SK-N-SH treated with all-trans-retinoic acid at 6 μM for 48 hours (cell line): ENCODE measurements at regions not wholly inside any gene's neighbourhood (a gene's known extent, or its start where the extent isn't known, plus 50 kb on each side); places are given as distances from the start of the nearest gene placed in this dataset.

Source experiments
- ATAC-seq: fragments of 200-7000 bp; cut with Tn5 transposase; 3 replicates; pipeline ENCODE4 v1.9.1; 2020; ENCODE audit warnings: mild to moderate bottlenecking, moderate library complexity
- ARNTL ChIP-seq: fragments of 450-650 bp; formaldehyde crosslinking; IDR thresholded peaks from 2 replicates; pipeline ENCODE4 v1.5.0; 2020; ENCODE audit warnings: low read depth, mild to moderate bottlenecking, moderate library complexity, borderline replicate concordance
- BACH2 ChIP-seq: fragments of 250-450 bp; sonication (Bioruptor Pico); IDR thresholded peaks from 2 replicates; pipeline ENCODE4 v1.9.0; 2021; ENCODE audit warnings: mild to moderate bottlenecking, borderline replicate concordance
- CREB5 ChIP-seq: fragments of 250-450 bp; sonication (Bioruptor Pico); IDR thresholded peaks from 2 replicates; pipeline ENCODE4 v1.5.1; 2020; ENCODE audit warnings: low read depth, mild to moderate bottlenecking, moderate library complexity
- CSDC2 ChIP-seq: fragments of 250-450 bp; sonication (Bioruptor Pico); IDR thresholded peaks from 2 replicates; pipeline ENCODE4 v1.5.0; 2020; ENCODE audit warnings: mild to moderate bottlenecking, moderate library complexity
- ESRRG ChIP-seq: fragments of 250-450 bp; sonication (Bioruptor Pico); IDR thresholded peaks from 2 replicates; pipeline ENCODE4 v1.6.1; 2021; ENCODE audit warnings: mild to moderate bottlenecking
- GLIS3 ChIP-seq: fragments of 250-450 bp; sonication (Bioruptor Pico); IDR thresholded peaks from 2 replicates; pipeline ENCODE4 v1.5.0; 2020; ENCODE audit warnings: mild to moderate bottlenecking, moderate library complexity
- PATZ1 ChIP-seq: fragments of 250-450 bp; sonication (Bioruptor Pico); IDR thresholded peaks from 2 replicates; pipeline ENCODE4 v1.8.0; 2020; ENCODE audit warnings: mild to moderate bottlenecking, moderate library complexity, borderline replicate concordance
- POU6F1 ChIP-seq: fragments of 250-450 bp; sonication (Bioruptor Pico); IDR thresholded peaks from 2 replicates; pipeline ENCODE4 v1.8.0; 2021; ENCODE audit warnings: low read depth, mild to moderate bottlenecking, moderate library complexity, borderline replicate concordance
- RARB ChIP-seq: fragments of 250-450 bp; sonication (Bioruptor Pico); IDR thresholded peaks from 2 replicates; pipeline ENCODE4 v1.8.0; 2021; ENCODE audit warnings: mild to moderate bottlenecking, moderate library complexity
- SNAI2 ChIP-seq: fragments of 250-450 bp; sonication (Bioruptor Pico); IDR thresholded peaks from 2 replicates; pipeline ENCODE4 v1.5.0; 2020; ENCODE audit warnings: mild to moderate bottlenecking, moderate library complexity
- TOX ChIP-seq: fragments of 250-450 bp; sonication (Bioruptor Pico); IDR thresholded peaks from 2 replicates; pipeline ENCODE4 v1.8.0; 2021; ENCODE audit warnings: mild to moderate bottlenecking, moderate library complexity, borderline replicate concordance
- ZC3H10 ChIP-seq: fragments of 250-450 bp; sonication (Bioruptor Pico); IDR thresholded peaks from 2 replicates; pipeline ENCODE4 v1.5.1; 2021; ENCODE audit warnings: mild to moderate bottlenecking, moderate library complexity
- ZFP3 ChIP-seq: fragments of 250-450 bp; sonication (Bioruptor Pico); IDR thresholded peaks from 2 replicates; pipeline ENCODE4 v1.5.0; 2020; ENCODE audit warnings: mild to moderate bottlenecking, moderate library complexity
- ZFP30 ChIP-seq: fragments of 450-650 bp; formaldehyde crosslinking; IDR thresholded peaks from 2 replicates; pipeline ENCODE4 v1.5.0; 2022; ENCODE audit warnings: mild to moderate bottlenecking, moderate library complexity
- ZNF565 ChIP-seq: fragments of 450-650 bp; formaldehyde crosslinking; conservative IDR thresholded peaks from 2 replicates; pipeline ENCODE4 v1.5.0; 2020; ENCODE audit warnings: low read depth, mild to moderate bottlenecking, moderate library complexity
- ZNF70 ChIP-seq: fragments of 450-650 bp; formaldehyde crosslinking; IDR thresholded peaks from 2 replicates; pipeline ENCODE4 v1.5.0; 2020; ENCODE audit warnings: mild to moderate bottlenecking, moderate library complexity
- ZNF8 ChIP-seq: fragments of 450-650 bp; formaldehyde crosslinking; IDR thresholded peaks from 2 replicates; pipeline ENCODE4 v1.5.0; 2020; ENCODE audit warnings: mild to moderate bottlenecking, moderate library complexity

GRCh38 chr2:215799194-215799593 is 214.2 kb downstream of the MREG start:
- TF ChIP-seq ARNTL (no peak), SNAI2 (CRISPR knock-in tag) (no peak)
- ATAC-seq = no peak

- TF ChIP-seq TOX (no peak), SNAI2 (CRISPR knock-in tag) (no peak), PATZ1 (CRISPR knock-in tag) (no peak), BACH2 (CRISPR knock-in tag) (no peak), ZNF565 (CRISPR knock-in tag) (no peak), ZNF70 (CRISPR knock-in tag) (no peak), ARNTL (no peak), CREB5 (CRISPR knock-in tag) (no peak), RARB (CRISPR knock-in tag) (no peak)
- no peak for ATAC-seq
Observed at GRCh38 chr2:215797676-215798075, 215.7 kb downstream of the MREG start.

GRCh38 chr2:215796140-215796855 is 217.1 kb downstream of the MREG start:
- peak; percentile 90 for ATAC-seq
- TF ChIP-seq GLIS3 (CRISPR knock-in tag) (no peak), CSDC2 (CRISPR knock-in tag) (no peak)

- TF ChIP-seq SNAI2 (CRISPR knock-in tag) = no peak
- TF ChIP-seq ZNF8 (CRISPR knock-in tag) = no peak
- no peak for TF ChIP-seq ZFP3 (CRISPR knock-in tag)
- no peak for TF ChIP-seq ZNF70 (CRISPR knock-in tag)
- no peak for TF ChIP-seq POU6F1 (CRISPR knock-in tag)
- TF ChIP-seq ARNTL = no peak
- ATAC-seq = no peak
Observed at GRCh38 chr2:215794829-215795546, 218.4 kb downstream of the MREG start.

- peak; percentile 65 for ATAC-seq
- TF ChIP-seq SNAI2 (CRISPR knock-in tag) = no peak
- TF ChIP-seq, all 23 proteins: peak for 0
Observed at GRCh38 chr2:215793747-215794595, 219.4 kb downstream of the MREG start.

- TF ChIP-seq ZFP30 (no peak), CSDC2 (CRISPR knock-in tag) (no peak), TOX (no peak), ZNF565 (CRISPR knock-in tag) (no peak), SNAI2 (CRISPR knock-in tag) (no peak), ESRRG (CRISPR knock-in tag) (no peak), ZC3H10 (CRISPR knock-in tag) (no peak), ZNF70 (CRISPR knock-in tag) (no peak), CREB5 (CRISPR knock-in tag) (no peak)
- TF ChIP-seq, all 23 proteins: peak for 0
- no peak for ATAC-seq
Observed at GRCh38 chr2:215791481-215791937, 221.8 kb downstream of the MREG start.
